NCI-H2107 treated with DMSO at 0.1 percent for 48 hours (cell line): ENCODE measurements at regions not wholly inside any gene's neighbourhood (a gene's known extent, or its start where the extent isn't known, plus 50 kb on each side); places are given as distances from the start of the nearest gene placed in this dataset.

Source experiments
- DNase-seq: peaks from one replicate; lab custom pipeline; 2025; ENCODE audit not compliant: unreplicated experiment; lab: John Stamatoyannopoulos, UW

DNA sequence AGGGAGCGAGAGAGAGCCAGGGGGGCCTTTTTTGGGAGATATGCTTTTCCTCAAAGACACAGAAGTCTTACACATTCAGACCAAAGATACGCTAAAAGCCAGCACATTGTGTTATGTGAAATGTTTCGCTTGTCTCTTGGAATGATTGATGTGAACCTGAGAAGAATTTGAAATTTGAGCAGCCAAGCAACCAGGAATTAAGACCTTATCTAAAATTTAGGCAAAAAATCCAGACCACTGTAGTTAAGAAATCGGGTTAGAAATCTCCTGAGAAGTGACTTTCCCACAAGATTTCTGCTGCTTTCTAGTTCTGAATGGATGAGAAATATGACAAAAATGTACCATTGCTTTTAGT, 223.2 kb upstream of the GMDS start:
- no peak for DNase-seq

- no peak for DNase-seq
Measured at GRCh38 chr6:2467929-2468600, 222.7 kb upstream of the GMDS start.

DNA sequence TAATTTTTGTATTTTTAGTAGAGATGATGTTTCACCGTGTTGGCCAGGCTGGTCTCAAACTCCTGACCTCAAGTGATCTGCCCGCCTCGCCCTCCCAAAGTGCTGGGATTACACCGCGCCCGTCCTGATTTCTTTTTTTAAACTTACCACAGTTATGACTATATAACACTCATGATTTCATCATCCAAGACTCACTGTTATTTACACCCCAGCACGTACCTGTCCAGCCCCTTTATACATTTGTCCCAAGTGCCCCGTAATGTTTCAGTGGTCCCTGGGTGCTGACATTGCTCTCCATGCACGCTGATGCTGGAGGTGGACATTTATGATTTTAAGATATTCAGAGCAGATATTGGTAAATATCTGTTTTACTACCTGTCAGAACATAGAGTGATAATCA, 219.9 kb upstream of the GMDS start:
- no peak for DNase-seq

- no peak for DNase-seq
Measured at GRCh38 chr6:2464641-2465040, 219.2 kb upstream of the GMDS start.

- no peak for DNase-seq
Measured at GRCh38 chr6:2462831-2463230, 217.4 kb upstream of the GMDS start.

GRCh38 chr6:2460216-2460745, 214.9 kb upstream of the GMDS start:
- no peak for DNase-seq

GRCh38 chr6:2454180-2454579, 208.8 kb upstream of the GMDS start:
- no peak for DNase-seq

- peak; percentile 48 for DNase-seq
Measured at GRCh38 chr6:2450546-2450945, 205.1 kb upstream of the GMDS start.

DNA sequence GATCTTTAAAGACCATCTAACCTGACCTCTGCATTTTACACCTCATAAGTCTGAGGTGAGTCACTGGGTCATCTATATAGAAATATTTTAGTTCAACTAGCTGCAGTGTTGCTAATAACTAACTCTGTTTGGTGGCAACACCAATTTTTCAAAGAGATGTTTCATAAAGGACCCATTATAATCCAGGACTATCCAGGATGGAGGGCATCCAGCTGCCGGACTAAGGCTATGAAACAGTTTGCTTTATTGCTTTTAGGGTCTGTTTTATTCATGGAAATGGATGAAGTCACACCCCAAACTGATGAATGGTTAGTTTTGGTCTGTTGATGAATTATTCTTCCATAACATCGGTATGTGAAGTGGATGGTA, 204.2 kb upstream of the GMDS start:
- no peak for DNase-seq

DNA sequence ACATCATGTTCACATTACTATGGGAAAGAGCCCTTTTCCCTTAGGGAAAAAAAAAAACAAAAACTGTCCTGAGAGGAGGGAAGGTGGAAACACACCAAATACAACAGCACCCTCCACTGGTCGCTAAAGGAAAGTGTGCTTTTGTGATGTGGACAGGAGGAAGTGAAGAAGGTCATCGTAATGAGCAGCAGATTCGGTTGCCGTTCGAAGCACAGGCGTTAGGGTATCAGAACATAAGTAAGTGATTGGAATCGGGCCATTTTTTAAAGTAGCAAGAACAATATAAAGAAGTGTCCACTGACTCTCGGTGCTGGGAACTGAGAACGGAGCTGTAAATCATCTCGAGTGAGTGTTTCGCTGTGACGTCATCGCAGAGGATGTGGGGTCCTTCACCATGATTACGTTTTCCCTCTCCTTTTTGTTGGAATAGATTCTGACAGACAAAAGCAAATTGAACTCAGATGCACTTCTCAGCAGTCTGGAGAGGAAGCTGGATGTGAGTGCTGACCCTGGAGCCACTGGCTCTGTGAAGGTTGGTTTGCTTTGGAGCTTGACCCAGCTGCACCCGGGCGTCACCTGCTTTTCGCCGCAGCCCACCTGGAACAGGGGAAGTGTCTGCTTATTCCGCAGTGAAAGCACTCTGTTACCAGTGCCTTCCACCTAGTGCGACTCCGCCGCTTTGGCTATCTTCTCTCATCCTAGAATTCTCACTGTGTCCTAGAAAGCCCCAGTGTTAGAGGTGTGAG, 203.6 kb upstream of the GMDS start:
- DNase-seq, result peak; percentile 80

GRCh38 chr6:2447931-2448330, 202.5 kb upstream of the GMDS start:
- DNase-seq, result no peak

GRCh38 chr6:2447318-2447920, 202.0 kb upstream of the GMDS start:
- no peak for DNase-seq

DNA sequence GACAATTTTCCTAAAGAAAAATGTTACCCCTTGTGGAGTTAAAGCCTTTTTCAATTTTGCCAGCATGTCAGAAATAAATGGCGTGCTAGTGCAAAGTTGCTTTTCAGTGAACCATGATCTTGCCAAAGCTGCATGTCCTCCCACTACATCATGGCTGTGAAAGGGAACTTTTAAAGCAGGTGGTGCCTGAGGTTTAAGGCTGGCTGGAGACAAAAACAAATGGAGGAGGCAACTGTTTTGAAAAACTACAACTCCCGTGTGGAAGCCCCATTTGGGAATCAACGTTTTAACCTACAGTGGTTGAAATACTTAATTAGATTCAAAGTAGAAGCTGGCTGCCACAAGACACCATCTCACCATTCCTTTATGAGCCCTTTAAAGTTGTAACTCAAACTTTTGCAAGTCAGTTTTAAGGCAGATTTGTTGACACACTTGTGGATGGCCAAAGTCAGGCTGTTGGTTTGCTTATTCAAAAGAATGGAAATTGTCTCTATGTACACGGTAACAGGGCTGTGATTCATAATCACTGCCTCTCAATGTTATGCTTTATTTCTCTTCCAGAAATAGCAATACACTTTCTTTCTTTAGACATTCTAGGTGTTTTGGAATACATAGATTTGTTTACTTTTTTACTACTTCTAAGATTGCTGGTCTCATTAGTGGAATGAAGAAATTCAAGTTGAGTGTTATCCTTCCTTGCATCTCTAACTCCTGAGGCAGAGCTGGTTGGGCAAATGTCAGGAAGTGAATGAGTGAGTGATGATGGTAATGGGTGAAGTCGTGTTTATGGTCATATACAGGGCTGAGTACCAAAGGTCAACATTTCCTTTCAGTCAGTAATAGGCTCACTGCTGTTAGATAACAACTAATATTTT, 196.4 kb upstream of the GMDS start:
- DNase-seq, result no peak

GRCh38 chr6:2440516-2440915, 195.1 kb upstream of the GMDS start:
- no peak for DNase-seq

- no peak for DNase-seq
Measured at GRCh38 chr6:2439632-2440031, 194.2 kb upstream of the GMDS start.

DNA sequence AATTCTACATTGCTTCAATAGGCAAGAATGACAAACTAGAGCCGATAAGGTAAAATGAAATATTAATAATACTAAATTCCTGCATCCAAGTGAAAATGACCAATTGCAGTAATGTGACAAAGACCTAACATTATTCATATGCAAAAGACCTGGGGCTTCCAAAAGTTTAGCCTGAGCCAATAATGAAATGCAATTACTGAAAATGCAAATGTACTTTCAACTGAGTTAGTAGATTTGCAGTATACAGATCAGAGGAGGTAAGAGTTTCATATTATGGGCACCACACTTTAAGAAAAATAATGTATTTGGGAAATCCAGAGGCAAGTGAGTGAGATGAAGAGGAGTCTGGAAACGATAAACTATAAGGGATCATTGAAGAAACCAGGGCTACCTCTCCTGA, 193.7 kb upstream of the GMDS start:
- DNase-seq, result no peak

- DNase-seq, result no peak
Measured at GRCh38 chr6:2436410-2437154, 191.2 kb upstream of the GMDS start.

GRCh38 chr6:2435323-2435722, 189.9 kb upstream of the GMDS start:
- no peak for DNase-seq

GRCh38 chr6:2434912-2435311, 189.5 kb upstream of the GMDS start:
- no peak for DNase-seq

- DNase-seq, result no peak
Measured at GRCh38 chr6:2434116-2434515, 188.7 kb upstream of the GMDS start.

DNA sequence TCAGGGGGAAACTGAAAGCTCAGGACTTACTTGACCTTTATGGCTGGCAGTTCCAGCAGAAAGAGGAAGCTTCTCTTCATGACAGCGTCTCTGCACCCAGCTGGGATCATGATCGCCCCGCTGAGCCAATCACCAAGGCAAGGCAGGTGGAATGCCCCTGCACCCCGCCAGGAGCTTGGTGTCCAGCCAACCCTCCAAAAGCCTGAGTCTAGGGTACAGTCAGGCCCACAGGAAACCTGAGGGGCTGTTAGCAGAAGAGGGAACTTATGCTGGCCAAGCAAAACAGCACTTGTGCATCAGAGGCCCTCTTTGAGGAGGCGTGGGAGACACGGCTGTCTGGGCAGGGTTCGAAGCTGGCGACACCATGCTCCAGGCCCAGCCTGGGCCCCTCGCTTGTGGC, 188.3 kb upstream of the GMDS start:
- no peak for DNase-seq
